T follicular helper cell (primary cell): ENCODE measurements at regions not wholly inside any gene's neighbourhood (a gene's known extent, or its start where the extent isn't known, plus 50 kb on each side); places are given as distances from the start of the nearest gene placed in this dataset.

Source experiments
- DNase-seq: peaks from one replicate; pipeline ENCODE4 v3.0.0-alpha.2; 2020; ENCODE audit warnings: low read depth

- no peak for DNase-seq
Observed at GRCh38 chr15:79185199-79185598, 94.6 kb upstream of the RASGRF1 start.

DNA sequence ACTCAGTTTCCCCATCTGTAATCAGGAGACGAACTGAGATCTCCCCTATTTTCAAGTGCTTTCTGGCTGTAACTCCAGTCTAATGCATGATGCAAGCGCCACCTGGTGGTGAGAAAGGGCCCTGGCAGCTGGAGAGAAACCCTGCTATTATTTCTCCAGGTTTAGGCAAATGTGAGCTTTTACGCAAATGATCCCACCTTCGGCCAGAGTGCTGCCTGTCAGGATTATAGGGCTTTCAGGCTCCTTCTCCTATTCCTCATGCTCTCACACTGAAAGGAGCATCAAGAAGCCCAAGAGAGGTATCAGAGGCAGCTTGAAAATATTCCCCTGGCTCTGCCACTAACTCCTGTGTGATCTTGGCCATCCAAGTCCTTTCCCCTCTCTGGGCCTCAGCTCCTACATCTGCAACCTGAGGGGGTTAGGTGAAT lies 93.9 kb upstream of the RASGRF1 start:
- DNase-seq, result peak; percentile 39

- DNase-seq, result no peak
Observed at GRCh38 chr15:79180318-79180717, 89.7 kb upstream of the RASGRF1 start.

- DNase-seq, result no peak
Observed at GRCh38 chr15:79179597-79179996, 89.0 kb upstream of the RASGRF1 start.

DNA sequence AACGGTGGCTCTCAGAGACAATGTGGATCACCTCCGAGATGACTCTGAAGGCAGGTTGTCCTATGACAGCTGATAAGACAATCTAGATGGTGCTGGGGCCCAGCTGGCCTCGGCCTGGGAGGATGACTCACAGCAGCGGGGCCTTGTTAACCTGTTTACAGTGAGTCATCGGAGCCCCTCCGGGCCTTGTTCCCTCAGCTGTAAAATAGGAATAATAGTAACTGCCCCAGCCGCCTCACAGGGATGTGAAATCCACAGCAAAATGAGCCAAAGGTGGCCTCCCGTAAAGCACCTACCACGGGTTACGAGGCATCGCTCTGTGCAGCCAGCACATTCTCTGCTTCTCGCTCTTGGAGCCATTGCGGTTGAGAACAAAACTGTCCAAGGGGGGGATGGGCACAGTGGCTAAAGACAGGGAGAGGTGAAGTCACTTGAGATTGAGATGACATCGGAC lies 88.6 kb upstream of the RASGRF1 start:
- DNase-seq, result no peak

DNA sequence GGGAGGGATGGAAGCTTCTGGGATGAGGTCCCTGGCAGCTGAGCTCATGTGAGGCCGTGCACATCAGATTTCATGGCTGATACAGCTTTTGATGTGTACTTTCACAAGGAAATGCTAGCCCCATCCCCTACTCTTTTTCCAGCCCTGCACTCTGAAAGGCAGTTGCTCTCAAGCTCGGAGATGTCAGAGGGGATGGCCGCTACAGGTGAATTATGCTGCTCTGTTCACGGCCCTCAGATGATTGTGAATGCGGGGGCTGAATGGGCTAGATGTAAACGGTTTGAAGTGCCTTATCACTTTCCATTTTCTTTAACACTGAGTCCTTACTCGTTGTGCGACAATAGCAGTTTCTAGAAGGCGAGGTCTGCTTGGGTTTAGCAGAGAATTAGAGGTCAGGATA lies 88.0 kb upstream of the RASGRF1 start:
- no peak for DNase-seq

GRCh38 chr15:79176151-79176550 lies 85.6 kb upstream of the RASGRF1 start:
- no peak for DNase-seq

DNA sequence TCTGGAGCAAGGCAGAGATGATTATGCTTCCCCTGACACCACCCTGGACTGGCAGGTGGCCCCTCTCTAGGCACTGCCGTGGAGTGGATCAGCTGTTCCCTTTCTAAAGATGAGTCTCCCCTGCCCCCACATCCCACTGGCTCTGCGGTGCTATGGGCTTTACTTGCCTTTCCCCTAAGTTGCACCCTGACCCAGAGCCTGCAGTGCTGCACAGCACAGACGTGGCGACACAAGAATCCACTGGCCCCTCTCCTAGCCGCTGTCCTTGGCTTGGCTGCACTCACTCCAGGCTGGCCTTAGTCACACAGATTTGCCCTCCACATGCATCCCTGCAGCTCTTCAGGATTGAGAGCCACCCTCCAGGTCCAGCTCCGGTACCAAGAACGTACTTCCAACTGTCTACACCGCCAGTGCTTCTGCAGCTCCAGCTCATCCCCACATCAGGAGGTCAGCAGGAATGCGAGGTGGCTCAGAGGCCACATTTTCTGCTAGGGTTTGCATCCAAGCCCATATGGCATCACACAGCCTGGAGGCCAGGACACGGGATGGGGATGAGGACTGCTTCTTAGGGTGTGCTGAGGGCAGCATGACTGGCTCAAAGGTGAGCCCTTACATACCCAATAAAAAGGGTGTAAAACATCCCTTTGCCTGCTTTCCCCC lies 82.4 kb upstream of the RASGRF1 start:
- DNase-seq, result no peak

GRCh38 chr15:79172032-79172481 lies 81.5 kb upstream of the RASGRF1 start:
- no peak for DNase-seq

DNA sequence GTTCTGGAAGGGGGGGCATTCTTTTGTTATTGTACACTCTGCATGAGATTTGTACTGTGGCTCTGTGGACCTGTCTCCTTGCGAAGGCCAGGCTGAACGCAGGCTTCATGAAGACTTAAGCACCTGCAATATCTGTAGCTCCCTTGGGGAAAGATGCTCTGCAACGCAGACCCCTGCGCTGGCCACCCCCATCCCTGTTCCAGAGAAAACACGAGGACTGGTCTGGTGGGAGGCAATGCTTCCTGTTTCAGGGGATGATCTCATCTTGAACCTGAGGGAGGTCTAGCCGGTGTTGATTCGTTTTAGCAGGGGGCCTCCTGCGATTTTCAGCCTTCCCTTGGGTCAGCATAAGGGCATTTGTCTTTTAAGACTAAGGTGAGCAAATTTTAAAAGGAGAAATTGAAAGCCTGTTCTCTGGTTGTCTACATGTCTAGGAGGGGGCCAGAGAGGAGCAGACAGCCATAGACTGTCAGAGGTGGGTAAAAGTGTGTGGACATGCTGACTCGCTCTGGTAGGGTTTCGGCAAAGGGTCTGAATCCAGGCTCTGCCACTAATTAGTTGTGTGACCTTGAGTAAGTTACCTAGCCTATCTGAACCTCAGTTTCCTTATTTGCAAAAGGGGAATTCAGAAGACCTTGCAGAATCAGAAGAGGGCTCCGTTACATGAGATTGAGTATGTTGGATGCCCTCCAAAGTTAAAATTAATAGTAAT lies 80.9 kb upstream of the RASGRF1 start:
- DNase-seq, result no peak

GRCh38 chr15:79170256-79170664 lies 79.7 kb upstream of the RASGRF1 start:
- no peak for DNase-seq

- DNase-seq, result no peak
Observed at GRCh38 chr15:79169526-79170133, 79.0 kb upstream of the RASGRF1 start.

DNA sequence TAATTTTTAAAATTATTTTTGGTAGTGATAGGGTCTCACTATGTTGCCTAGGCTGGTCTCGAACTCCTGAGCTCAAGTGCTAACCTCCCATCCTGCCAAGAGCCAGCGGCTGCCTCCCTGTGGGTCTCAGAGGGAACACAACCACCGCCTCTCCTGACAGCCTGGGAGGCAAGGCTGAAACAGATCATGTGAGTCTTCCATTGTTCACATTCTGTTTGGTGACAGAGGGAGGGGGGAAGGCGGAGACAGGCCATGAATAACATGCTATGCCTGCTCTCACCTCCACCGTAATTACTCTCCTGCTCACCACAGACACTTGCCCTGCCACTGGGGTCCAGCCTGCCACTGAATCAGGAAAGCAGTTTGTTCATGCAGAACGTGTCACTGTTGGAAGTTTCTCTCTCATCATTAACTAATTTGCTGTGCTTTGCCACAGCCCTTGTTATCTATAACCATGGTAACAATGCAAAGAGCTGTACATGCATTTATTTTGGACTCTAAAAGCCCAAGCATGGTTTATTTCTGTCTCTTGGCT lies 78.4 kb upstream of the RASGRF1 start:
- DNase-seq, result no peak

- DNase-seq, result no peak
Observed at GRCh38 chr15:79167776-79168175, 77.2 kb upstream of the RASGRF1 start.

- no peak for DNase-seq
Observed at GRCh38 chr15:79166311-79166955, 75.9 kb upstream of the RASGRF1 start.

GRCh38 chr15:79164465-79164864 lies 73.9 kb upstream of the RASGRF1 start:
- no peak for DNase-seq

DNA sequence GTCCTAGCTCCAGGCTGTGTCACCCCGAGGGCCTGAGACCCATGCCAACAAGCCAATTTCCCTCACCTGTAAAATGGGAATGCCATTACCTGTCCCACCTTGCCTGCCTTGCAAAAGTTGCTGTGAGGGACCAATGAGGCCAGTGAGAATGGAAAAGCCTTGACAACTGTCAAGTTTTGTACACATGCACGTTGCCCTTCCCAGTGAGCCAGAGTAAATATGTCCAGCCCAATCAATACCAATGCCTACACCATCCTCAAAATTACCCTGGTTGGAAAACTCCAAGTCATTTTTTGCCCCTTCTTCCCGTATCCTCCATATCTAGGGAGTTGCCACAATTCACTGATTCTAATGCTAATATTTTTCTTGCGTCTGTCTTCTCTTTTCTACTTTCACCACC lies 73.5 kb upstream of the RASGRF1 start:
- no peak for DNase-seq

DNA sequence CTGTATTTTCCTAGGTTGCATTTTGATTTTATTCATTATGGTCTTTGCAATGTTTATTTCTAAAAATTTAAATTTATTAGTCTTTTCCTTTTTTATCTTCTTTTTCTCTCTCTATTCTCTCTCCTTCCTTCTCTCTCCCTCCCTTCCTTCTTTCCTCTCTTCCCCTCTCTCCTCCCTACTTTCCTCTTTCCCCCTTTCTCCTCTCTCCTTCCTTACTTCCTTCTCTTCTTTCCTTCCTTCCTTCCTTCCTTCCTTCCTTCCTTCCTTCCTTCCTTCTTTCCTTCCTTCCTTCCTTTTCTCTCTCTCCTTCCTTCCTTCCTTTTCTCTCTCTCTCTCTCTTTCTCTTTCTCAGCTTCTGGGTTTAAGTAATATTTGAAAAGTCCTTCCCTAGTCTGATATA lies 72.8 kb upstream of the RASGRF1 start:
- DNase-seq, result no peak

GRCh38 chr15:79161837-79162508 lies 71.4 kb upstream of the RASGRF1 start:
- DNase-seq, result no peak

DNA sequence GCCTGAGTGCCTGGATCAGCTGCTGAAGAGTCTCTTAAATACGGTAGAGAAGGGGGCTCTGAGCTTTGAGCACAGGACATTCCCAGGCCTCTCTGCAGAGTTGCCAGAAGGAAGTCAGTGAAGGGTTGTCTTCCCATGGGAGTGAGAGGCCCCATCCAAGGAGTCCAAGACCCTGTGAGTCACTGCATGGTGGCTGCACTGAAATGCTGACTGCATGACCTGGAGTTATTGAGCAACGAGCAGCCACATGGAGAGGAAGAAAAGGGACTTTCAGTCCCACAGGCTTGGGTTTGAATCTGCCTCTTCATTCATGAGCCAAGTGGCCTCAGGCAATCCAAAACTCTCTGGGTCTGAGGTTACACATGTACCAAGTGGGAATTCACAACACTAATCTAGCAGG lies 69.6 kb upstream of the RASGRF1 start:
- DNase-seq, result no peak

DNA sequence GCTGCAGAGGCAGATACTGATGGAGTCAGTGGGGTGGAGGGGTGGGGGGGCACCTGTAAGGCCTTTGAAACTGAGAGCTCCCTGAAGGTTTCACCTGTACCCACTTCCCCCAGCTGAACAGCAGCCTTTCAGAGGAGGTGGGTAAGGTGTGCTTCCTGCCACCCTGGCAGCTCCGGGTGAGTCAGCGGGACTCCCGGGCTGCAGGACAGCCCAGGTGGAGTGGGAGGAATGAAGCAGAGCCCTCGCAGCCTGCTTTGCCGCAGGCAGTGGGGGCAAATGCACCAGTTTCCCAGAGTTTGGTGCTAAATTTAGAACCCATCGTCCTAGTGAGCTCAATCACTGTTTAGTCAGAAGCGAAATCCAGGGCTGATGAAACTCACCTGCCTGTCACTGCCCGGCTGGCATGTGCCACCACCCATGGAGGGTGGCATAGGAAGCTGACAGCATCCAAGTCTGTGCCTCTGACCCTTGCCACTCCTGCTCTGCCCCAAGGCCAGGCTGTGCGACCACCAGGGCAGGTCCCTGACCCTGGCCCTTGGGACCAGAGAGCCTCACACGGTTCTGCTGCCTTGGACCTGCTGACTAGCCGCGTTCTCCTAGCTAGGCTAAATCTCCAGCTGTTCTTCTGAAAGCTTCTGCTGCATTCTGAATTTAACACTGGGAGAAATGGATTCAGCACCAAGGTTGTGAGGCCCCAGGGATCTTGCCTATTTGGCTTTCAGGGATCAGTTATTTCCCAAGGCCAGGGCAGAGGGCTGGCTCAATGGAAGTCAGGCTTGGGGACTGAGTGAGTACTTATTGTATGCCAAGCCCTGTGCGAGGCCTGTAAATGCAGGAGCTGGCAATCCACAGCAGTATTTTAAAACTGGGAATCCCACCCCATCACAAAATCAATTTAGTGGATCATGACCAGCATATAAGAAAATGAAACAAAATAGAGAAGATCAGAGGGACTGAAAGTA lies 67.3 kb upstream of the RASGRF1 start:
- no peak for DNase-seq
